GM21423 (cell line): ENCODE measurements at regions not wholly inside any gene's neighbourhood (a gene's known extent, or its start where the extent isn't known, plus 50 kb on each side); places are given as distances from the start of the nearest gene placed in this dataset.
A peak's percentile ranks its signal among the peaks of the same experiment; 100 is the strongest.

Experiments
- ATAC-seq: cut with Tn5 transposase; IDR thresholded peaks from one replicate; pipeline ENCODE4 v1.9.1; 2021; ENCODE audit warnings: mild to moderate bottlenecking, moderate library complexity; ENCODE audit not compliant: unreplicated experiment

GRCh38 chr3:167895684-167896083, 160.2 kb downstream of the SERPINI1 start:
- ATAC-seq = no peak

GRCh38 chr3:167895178-167895577, 159.7 kb downstream of the SERPINI1 start:
- ATAC-seq = no peak

- no peak for ATAC-seq
Measured at GRCh38 chr3:167892205-167892604, 156.7 kb downstream of the SERPINI1 start.

- no peak for ATAC-seq
Measured at GRCh38 chr3:167887096-167887495, 151.6 kb downstream of the SERPINI1 start.

GRCh38 chr3:167886690-167887089, 151.2 kb downstream of the SERPINI1 start:
- no peak for ATAC-seq

GRCh38 chr3:167885277-167885676, 149.8 kb downstream of the SERPINI1 start:
- no peak for ATAC-seq

GRCh38 chr3:167884481-167884880, 149.0 kb downstream of the SERPINI1 start:
- ATAC-seq = no peak

- ATAC-seq = no peak
Measured at GRCh38 chr3:167883452-167883851, 147.9 kb downstream of the SERPINI1 start.

- ATAC-seq = peak; percentile 88
Measured at GRCh38 chr3:167882057-167882667, 146.6 kb downstream of the SERPINI1 start.

- no peak for ATAC-seq
Measured at GRCh38 chr3:167880183-167880582, 144.7 kb downstream of the SERPINI1 start.

- no peak for ATAC-seq
Measured at GRCh38 chr3:167876620-167877281, 141.2 kb downstream of the SERPINI1 start.
